GM21619 (cell line): ENCODE measurements at regions not wholly inside any gene's neighbourhood (a gene's known extent, or its start where the extent isn't known, plus 50 kb on each side); places are given as distances from the start of the nearest gene placed in this dataset.
A peak's percentile ranks its signal among the peaks of the same experiment; 100 is the strongest.

Experiments
- ATAC-seq: cut with Tn5 transposase; IDR thresholded peaks from one replicate; pipeline ENCODE4 v1.9.1; 2021; ENCODE audit not compliant: unreplicated experiment

GRCh38 chr20:23254505-23254904 lies 96.1 kb upstream of the NXT1 start:
- no peak for ATAC-seq

GRCh38 chr20:23254034-23254433 lies 96.6 kb upstream of the NXT1 start:
- ATAC-seq: no peak

GRCh38 chr20:23253524-23253923 lies 97.1 kb upstream of the NXT1 start:
- ATAC-seq: no peak

- ATAC-seq: no peak
These were observed 98.8 kb upstream of the NXT1 start for GRCh38 chr20:23251779-23252178.

GRCh38 chr20:23249541-23249940 lies 101.0 kb upstream of the NXT1 start:
- ATAC-seq: no peak

GRCh38 chr20:23248461-23248882 lies 102.1 kb upstream of the NXT1 start:
- no peak for ATAC-seq

GRCh38 chr20:23246717-23247664 lies 103.6 kb upstream of the NXT1 start:
- no peak for ATAC-seq

- ATAC-seq: peak; percentile 89
These were observed 104.9 kb upstream of the NXT1 start for GRCh38 chr20:23245553-23246181.

- no peak for ATAC-seq
These were observed 105.6 kb upstream of the NXT1 start for GRCh38 chr20:23244916-23245552.

- no peak for ATAC-seq
These were observed 106.3 kb upstream of the NXT1 start for GRCh38 chr20:23244156-23244915.

GRCh38 chr20:23243791-23244155 lies 106.8 kb upstream of the NXT1 start:
- ATAC-seq: no peak

GRCh38 chr20:23242556-23243180 lies 107.9 kb upstream of the NXT1 start:
- ATAC-seq: no peak

- no peak for ATAC-seq
These were observed 108.5 kb upstream of the NXT1 start for GRCh38 chr20:23242104-23242503.

GRCh38 chr20:23241416-23241815 lies 109.2 kb upstream of the NXT1 start:
- ATAC-seq: no peak

- ATAC-seq: no peak
These were observed 110.1 kb upstream of the NXT1 start for GRCh38 chr20:23240519-23240918.

GRCh38 chr20:23237201-23237600 lies 113.4 kb upstream of the NXT1 start:
- ATAC-seq: no peak

- ATAC-seq: no peak
These were observed 115.2 kb upstream of the NXT1 start for GRCh38 chr20:23235173-23236027.

GRCh38 chr20:23234311-23235078 lies 116.1 kb upstream of the NXT1 start:
- no peak for ATAC-seq

GRCh38 chr20:23233341-23233740 lies 117.2 kb upstream of the NXT1 start:
- no peak for ATAC-seq
